Activated CD4-positive, alpha-beta T cell treated with anti-CD3 and anti-CD28 coated beads, Interleukin-2, Interleukin-4, amounts not matched to agents 100 ng/mL and 50 ng/mL, durations not matched to agents 16 hours and 8 hours (primary cell): ENCODE measurements at regions not wholly inside any gene's neighbourhood (a gene's known extent, or its start where the extent isn't known, plus 50 kb on each side); places are given as distances from the start of the nearest gene placed in this dataset.

Experiments
- DNase-seq: peaks from one replicate; pipeline ENCODE4 v3.0.0-alpha.2; 2020; ENCODE audit warnings: low spot score

DNA sequence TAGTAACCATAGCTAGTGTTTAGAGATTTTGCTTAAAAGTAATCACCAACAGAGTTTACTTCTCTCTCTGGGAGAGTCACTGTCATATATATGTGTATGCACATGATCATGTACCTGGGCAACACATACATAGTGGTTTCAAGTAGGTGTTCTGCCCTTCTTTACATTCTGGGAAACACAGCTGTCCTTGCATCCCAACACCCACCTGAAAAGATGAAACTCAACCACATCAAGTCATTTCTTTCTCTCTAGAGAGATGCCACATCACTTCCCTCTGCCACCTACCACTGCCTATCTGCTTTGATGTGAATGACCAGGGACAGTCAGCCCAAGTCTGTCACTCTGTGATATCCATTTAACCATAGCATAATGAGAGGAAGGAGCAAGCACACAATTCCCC is 155.8 kb upstream of the GADL1 start:
- DNase-seq, result peak; percentile 3

GRCh38 chr3:31051226-31051625 is 156.8 kb upstream of the GADL1 start:
- DNase-seq, result no peak

DNA sequence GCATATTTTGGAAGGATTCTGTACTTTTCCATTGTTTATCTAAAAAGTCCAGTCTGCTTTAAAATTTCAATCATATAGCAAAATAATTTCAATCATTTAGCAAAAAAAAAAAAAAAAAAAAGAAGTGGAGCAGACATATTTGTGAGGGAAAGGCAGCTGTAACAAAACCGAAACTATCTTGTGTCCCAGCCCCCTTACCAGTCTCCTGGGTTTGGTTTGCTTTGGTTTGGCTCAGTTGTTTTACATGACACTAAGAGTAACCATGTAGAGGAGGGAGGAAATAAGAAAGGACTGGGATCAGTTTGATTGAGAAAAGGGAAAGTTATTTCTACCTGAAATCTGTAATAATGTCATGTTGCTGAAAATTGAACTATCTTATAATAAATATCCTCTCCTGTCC is 158.8 kb upstream of the GADL1 start:
- DNase-seq, result no peak

DNA sequence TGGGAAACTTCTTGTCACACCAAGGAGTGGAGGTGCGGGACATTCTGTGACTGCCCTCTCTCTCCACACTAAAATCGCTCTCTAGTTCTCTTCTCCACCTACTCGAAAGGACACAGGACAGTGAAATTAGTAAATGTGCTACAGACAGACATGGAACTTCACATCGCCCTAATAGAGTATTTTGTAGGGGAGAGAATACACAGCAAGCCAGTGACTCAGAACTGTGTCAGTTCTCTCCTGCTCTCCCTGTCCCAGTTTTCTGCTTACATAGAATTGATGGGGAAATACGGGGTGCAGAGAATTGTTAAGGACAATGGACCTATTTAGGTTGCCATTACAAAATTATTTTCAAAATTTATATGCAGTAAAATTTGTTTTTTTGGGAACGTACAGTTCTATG is 159.6 kb upstream of the GADL1 start:
- no peak for DNase-seq

DNA sequence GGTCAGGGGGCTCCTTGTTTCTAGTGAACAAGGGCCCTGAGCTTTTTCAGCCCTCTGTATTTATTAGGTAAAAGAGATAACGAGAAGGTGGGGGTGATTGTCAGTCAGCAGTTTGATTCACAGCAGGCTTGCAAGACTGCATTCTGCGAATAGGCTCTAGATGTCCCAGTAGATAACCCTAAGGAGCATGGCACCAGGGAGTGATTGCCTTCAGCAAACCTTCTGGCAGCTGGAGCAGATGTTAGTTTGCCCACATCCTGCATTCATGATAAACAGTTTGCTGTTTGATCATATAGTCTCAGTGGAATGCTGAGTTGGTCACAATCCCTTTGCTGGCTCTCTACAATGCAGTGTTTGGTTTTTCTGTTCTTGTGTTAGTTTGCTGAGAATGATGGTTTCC is 161.3 kb upstream of the GADL1 start:
- no peak for DNase-seq

DNA sequence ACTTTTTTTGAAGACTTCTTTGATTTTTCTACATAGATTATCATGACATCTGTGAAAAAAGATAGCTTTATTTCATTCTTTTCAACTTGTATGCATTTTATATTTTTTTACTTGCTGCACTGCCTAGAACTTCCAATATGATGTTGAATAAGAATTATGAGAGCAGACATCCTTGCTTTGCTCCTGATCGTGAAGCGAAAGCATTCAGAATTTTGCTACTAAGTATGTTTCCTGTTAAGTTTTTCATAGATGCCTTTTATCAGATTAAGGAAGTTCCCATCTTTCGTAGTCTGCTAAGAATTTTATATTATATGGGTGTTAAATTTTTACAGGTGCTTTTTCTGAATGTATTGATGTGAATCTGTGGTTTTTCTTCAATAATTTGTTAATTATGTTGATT is 163.4 kb upstream of the GADL1 start:
- no peak for DNase-seq

DNA sequence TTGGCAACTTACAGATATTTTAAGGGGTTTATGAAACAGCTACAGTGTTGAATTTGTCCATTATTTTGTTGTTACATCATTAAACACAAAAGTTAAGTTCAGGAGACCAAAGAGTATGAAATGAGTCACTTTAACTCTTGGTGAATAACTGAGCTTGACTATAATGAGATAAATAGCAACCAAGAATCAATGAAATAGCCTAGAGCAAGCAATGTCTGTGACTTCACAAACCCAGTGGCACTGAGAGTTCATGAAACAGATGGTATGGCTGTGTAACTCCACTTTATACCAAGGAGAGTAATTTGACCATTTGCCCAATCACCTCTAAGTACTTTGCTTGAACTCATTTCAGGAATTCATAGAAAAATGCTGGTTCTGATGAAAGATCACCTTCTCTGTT is 169.6 kb upstream of the GADL1 start:
- DNase-seq, result peak; percentile 4

- DNase-seq, result no peak
Observed at GRCh38 chr3:31065765-31066164, 171.3 kb upstream of the GADL1 start.

DNA sequence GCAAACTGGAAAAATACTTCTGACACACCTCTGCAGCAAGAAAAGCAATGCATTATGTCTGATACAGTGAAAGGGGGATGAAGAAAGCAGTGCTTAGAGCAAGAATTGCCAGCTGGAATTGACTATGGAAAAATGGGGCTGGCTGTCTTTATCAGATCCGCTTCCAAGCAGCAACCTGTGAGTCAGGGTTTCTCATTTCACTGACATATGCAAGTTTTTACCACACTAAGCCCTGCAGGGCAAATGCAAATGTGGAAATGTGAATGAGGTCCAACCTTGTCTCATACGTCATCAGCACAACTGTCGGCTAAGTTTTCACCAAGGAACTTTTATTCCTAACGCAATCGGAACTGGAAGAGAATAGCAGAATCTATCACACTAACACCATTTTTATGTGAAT is 172.5 kb upstream of the GADL1 start:
- no peak for DNase-seq

DNA sequence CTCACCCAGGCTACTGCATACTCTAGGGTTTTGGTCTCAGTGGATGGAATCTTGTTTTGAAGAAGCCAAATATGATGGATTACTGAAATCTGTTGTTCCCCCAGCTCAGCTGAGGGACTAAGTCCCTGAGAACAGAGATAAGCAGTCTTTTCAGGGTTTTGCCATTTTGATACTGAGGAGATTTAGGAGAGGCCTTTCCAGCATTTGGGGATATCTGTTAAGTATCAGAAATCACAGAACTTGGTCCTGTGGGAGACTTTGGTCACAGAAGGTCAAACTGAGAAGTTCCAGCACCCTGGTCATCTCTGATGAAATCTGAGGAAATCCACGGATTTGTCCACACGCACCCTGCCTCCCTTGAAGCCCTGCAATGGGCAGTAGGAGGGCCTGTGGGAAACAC is 181.0 kb upstream of the GADL1 start:
- DNase-seq, result no peak

- DNase-seq, result no peak
Observed at GRCh38 chr3:31075876-31076275, 181.4 kb upstream of the GADL1 start.

GRCh38 chr3:31077021-31077601 is 182.7 kb upstream of the GADL1 start:
- DNase-seq, result peak; percentile 86

DNA sequence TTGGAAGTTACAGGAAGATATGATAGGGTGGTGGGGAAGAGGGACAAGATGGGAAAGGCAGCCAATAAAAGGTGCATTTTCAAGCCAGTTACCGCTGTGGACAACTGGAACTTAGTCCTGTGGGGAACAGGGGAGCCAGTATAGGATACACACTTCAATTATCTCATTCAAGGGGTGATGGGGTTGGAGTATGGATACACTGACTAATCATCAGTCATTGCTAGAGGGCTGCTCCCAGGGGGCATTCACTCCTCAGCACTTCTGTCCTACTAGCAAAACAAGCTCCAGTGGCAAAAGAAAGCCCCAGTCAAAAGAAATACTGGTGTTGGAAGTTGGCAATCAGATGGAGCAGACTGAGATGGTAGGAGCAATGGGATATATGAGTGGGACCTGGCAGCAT is 183.4 kb upstream of the GADL1 start:
- DNase-seq, result no peak

DNA sequence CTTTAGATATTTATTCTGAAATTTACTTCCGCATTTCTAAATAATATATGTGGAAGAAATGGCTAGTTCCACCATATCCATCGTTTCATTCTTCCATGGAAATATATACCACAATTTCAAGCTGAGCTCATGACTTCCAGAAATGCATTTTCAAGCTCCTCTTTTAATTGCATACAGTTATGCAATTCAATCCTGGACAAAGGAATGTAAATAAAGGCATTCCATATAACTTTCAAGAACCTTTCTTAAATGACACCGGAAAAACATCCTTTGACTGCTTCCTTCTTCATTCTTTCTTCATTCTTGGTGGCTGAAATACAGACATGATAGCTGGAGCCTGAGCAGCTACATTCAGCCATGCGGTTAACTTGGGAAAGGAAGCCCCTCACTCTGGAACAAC is 185.2 kb upstream of the GADL1 start:
- DNase-seq, result no peak

GRCh38 chr3:31081018-31081662 is 186.7 kb upstream of the GADL1 start:
- no peak for DNase-seq

GRCh38 chr3:31086148-31086547 is 191.7 kb upstream of the GADL1 start:
- DNase-seq, result no peak

DNA sequence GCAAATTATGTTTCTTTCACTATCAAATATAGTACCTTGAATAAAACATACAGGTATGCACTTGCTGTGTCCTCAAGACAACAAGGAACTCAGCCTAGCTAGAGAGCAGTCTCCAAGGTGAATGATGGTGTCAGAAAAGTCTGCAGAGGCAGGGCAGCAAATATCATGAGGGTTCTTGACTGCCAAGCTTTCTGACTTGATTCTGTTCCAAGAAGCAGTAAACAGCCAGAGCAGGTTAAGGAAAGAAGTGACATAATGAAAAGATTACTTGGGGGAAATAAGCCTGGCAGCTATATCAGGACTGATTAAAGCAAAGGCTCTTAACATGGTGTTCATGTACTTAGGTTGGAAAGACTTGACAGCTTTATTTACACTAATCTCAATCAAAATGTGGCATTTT is 192.2 kb upstream of the GADL1 start:
- no peak for DNase-seq

DNA sequence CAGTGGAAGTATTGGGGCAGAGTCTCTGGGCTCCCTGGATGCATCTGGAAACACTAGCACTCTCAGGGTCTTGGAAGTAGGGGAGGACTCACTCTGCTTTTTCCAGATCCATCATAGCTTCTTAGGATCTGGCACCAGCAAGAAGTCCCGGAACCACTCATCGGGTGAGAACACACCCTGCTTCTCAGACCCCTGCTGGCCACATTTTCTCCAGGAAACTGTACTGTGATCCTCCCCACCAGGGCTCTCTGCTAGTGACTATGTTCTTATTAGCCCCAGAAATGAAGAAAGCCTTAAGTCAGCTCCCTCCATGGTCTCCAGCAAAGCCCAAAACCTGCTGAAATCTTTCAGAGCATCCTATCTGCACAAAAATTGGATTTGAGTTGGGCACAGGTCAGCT is 197.3 kb upstream of the GADL1 start:
- DNase-seq, result no peak

GRCh38 chr3:31092748-31093589 is 198.5 kb upstream of the GADL1 start:
- no peak for DNase-seq

DNA sequence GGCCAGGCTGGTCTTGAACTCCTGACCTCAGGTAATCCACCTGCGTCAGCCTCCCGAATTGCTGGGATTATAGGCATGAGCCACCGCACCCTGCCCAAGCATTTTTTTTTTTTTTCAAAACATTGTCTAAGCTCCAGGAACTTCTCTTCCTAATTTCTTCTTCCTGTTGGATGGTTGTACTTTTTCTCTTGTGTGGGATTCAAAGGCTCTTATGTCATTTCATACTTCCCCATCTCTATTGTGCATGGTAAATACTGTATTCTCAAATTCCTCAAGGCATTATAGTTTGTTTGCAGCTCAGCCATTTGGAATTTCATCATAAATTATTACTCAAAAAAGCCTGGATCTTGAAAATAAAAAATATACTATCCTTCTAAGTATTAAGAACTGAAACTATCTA is 199.1 kb upstream of the GADL1 start:
- no peak for DNase-seq

- no peak for DNase-seq
Observed at GRCh38 chr3:31094048-31094447, 199.6 kb upstream of the GADL1 start.

- no peak for DNase-seq
Observed at GRCh38 chr3:31095255-31095654, 200.8 kb upstream of the GADL1 start.

DNA sequence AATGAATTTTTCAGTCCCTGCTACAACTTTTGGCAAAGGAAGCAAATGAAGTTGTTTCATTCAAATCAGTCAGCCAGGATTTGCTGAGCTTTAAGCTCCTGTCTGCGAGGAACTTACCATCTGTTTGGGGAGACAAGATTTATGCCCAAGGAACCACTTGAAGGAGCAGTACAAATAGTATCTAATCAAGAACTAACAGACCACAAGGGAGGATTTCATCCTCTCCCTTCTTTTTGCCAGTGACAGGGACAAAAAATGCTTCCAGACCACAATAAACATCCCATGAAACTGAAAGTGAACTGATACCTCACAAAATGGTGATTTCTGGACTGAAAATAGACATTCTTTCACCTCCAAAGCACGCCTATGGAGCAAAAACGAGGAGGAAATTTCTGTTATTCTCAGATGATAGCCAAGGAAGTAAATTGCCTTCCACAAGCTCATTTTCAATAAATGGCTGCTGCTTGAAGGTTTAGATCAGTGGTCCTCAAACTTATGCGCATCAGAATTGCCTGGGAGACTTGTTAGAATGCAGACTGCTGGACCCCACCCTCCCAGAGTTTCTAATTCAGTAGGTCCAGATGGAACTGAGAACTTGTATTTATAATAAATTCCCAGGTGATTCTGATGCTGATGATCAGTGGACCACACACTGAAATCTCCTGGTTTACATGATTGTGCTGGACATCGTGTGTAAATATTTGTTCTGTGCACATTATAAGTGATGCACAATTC is 202.4 kb upstream of the GADL1 start:
- DNase-seq, result no peak
